GM21529 (cell line): ENCODE measurements at regions not wholly inside any gene's neighbourhood (a gene's known extent, or its start where the extent isn't known, plus 50 kb on each side); places are given as distances from the start of the nearest gene placed in this dataset.
A peak's percentile ranks its signal among the peaks of the same experiment; 100 is the strongest.
"Not testable (repeated sequence)": the region's sequence is repeated elsewhere in the genome, so short reads cannot be mapped to it uniquely, and the experiment has no call there.

ENCODE experiments used
- ATAC-seq: cut with Tn5 transposase; IDR thresholded peaks from one replicate; pipeline ENCODE4 v1.9.1; 2021; ENCODE audit not compliant: unreplicated experiment

- ATAC-seq, result no peak
These were observed 304.0 kb downstream of the TDRD3 start for GRCh38 chr13:60700994-60701393.

DNA sequence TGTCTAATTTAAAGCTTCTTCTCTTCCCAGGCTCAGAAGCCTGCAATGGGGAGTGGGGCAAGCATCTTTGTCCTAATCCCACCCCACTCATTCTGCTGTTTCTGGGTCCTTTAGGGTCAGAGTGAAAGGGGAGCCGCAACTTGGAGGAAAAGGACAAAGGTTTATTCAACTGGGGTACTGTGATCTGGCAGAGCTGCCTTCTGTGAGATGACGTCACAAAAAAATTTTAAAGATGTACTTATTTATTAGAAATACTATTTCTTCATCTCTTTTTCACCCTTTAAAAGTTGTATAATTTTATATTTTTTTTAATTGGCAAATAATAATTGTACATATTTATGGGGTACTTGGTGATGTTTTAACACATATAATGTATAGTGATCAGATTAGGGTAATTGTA, 302.6 kb downstream of the TDRD3 start:
- ATAC-seq, result no peak

- ATAC-seq, result no peak
These were observed 299.6 kb downstream of the TDRD3 start for GRCh38 chr13:60696602-60697001.

DNA sequence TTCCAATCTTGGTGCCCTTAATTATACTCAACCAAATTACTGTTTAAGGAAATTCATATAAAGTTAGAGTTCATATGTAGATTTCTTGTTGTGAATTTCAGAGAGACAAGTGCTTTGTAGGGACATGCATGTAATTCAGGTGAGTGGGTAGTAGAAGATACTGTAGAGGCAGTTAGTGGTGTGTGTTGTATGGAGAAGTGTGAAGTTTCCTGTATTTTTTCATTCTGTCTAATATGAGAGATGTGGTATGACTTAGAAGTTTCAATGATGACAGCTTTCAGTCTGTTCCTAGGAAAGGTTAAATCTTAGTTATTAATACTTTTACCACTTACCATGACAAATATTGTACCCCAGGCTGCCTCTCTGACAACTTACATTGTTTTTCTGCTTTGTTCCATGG, 294.2 kb downstream of the TDRD3 start:
- ATAC-seq, result no peak

DNA sequence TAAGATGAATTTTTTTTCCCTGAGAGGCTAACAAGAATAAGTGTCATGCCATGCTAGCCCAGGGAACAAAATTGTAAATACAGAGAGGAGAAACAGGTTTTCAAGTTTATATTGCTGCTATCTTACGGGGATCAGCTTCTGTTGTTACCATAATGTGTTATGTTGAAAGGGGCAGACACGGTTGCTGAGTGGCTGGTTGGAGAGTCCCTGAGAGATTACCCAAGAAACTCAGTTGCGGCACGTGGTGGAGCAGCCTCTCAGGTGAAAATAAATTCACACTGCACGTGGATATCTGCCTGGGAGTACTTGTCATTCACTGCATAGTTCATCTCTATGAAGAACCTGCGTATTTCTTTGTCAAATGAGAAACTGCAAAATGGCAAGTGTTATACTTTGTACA, 293.6 kb downstream of the TDRD3 start:
- ATAC-seq, result no peak

GRCh38 chr13:60689571-60689970, 292.6 kb downstream of the TDRD3 start:
- ATAC-seq, result no peak

- ATAC-seq, result no peak
These were observed 292.1 kb downstream of the TDRD3 start for GRCh38 chr13:60689076-60689475.

- ATAC-seq, result no peak
These were observed 283.1 kb downstream of the TDRD3 start for GRCh38 chr13:60679928-60680694.

- ATAC-seq, result no peak
These were observed 282.1 kb downstream of the TDRD3 start for GRCh38 chr13:60679131-60679530.

DNA sequence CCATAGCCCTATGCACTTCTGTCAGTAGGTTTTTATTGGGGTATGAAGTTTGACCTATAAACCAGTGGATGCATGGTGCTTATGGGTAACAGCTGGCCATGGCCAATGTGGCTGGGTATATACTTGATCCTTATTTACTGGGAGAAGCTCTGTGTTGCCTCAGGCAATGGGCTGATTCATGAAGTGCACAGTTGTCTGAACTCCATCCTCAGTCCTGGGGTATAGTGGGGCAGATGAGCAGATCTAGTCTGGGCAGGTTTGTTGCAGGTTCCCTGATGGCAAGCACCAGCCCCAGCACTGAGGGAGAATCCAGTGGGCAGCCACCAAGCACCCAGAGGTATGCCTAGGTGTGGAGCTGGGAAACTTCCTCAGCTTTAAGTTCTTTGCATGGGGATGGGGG, 274.4 kb downstream of the TDRD3 start:
- ATAC-seq, result no peak

GRCh38 chr13:60663788-60664187, 266.8 kb downstream of the TDRD3 start:
- ATAC-seq, result no peak

DNA sequence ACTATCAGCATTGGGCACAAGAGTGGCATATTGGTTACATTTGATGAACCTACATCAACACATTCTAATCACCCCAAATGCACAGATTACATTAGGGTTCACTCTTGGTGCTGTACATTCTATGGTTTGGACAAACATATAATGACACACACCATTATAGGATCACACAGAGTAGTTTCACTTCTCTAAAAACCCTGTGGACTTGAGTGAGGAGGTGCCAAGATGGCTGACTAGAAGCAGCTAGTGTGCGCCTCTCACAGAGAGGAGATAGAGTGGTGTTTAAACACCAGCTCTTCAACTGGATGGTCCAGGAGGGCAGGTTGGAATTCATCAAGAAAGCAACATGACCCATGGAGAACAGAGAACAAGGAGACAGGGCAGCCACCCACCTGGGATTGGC, 265.6 kb downstream of the TDRD3 start:
- no peak for ATAC-seq

DNA sequence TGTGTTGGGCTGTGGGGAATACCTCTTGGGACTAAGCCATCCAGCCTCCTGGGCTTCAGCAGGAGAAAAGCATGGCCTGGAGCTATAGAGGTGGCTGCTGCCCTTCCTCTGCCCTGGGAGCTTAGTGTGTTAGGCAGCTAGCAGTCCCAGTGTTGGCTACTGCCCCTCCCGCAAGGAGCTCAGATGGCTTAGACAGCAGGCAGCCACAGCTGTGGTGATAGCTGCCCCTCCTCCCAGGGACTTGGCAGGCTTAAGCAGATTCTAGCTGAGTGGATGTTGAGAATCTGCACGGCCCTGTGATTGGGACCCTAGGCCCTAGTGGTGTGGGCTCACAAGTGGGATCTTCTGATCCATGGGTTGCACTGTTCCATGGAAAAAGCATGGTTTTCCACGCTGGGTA, 264.5 kb downstream of the TDRD3 start:
- ATAC-seq, result no peak

GRCh38 chr13:60657586-60657985, 260.6 kb downstream of the TDRD3 start:
- not testable (repeated sequence) for ATAC-seq

DNA sequence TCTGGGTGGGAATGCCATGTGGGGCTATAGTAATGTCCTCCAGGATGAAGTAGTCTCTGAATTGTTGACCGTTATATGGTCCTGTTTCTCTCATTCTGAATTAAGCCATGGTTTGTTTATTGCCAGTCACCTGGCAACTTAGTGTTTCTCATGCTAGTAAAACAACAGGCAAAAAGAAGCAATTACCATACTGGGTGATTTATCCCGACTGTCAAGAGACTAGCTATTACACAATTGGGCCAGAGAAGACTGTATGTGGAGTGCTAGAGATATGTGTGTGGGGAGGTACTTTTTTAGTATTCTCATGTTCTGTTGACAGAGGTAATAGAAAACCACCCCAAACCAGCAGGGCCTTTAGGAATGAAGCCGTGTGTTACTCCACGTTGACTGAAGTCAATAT, 258.2 kb downstream of the TDRD3 start:
- ATAC-seq, result no peak

- ATAC-seq, result no peak
These were observed 257.4 kb downstream of the TDRD3 start for GRCh38 chr13:60654415-60654814.

DNA sequence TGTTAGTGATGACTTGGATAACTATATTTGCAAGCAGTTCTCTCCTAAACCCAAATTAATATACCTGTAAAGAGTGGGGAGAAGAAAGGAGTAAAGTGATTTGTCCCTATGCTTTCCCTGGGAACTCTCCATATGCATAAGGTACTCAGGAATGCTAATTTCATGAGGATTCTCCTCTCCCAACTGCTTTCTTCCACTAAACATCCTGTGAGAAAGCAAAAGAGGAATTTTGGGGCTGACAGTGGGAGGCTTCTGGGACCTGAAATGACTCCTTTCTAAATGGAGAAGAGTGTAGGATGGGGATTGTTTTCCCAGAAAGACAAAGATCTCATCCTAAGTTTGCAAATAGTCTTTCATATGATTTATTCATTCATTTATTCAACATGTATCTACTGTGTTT, 250.5 kb downstream of the TDRD3 start:
- no peak for ATAC-seq

- no peak for ATAC-seq
These were observed 249.6 kb downstream of the TDRD3 start for GRCh38 chr13:60646620-60647019.

GRCh38 chr13:60645676-60646075, 248.7 kb downstream of the TDRD3 start:
- no peak for ATAC-seq

GRCh38 chr13:60642552-60642951, 245.5 kb downstream of the TDRD3 start:
- no peak for ATAC-seq

- ATAC-seq, result no peak
These were observed 232.1 kb downstream of the TDRD3 start for GRCh38 chr13:60629158-60629557.

DNA sequence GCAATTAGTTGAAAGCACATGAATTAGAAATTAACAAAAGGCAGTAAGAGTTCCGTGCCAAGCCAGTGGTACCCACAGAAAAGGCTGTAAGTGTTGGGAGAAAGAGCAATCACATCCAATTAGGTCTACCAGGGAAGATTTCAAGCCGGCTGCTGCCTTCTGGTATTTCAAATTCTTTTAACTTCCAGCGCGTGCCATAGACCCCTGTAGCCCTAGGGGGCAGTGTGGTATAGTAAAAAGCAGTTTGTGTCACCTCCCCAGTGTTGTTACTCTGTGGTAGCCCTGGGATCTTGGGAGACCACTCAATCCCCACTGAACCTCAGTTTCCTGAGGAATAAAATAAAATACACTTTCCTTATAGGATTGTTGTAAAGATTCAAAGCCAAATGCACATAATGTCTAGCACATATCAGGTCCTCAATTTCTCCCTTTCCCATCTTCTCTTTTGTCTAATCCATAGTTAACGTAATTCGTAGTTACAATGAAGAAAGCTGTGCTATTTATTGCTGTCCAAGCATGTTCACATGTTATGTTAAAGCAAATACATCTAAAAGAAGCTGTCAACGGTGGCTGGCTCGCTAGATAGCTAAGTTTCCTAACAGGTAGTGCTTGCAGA, 230.2 kb downstream of the TDRD3 start:
- peak; percentile 73 for ATAC-seq
